ENCODE measurements at regions not wholly inside any gene's neighbourhood (a gene's known extent, or its start where the extent isn't known, plus 50 kb on each side); places are given as distances from the start of the nearest gene placed in this dataset.

DNA sequence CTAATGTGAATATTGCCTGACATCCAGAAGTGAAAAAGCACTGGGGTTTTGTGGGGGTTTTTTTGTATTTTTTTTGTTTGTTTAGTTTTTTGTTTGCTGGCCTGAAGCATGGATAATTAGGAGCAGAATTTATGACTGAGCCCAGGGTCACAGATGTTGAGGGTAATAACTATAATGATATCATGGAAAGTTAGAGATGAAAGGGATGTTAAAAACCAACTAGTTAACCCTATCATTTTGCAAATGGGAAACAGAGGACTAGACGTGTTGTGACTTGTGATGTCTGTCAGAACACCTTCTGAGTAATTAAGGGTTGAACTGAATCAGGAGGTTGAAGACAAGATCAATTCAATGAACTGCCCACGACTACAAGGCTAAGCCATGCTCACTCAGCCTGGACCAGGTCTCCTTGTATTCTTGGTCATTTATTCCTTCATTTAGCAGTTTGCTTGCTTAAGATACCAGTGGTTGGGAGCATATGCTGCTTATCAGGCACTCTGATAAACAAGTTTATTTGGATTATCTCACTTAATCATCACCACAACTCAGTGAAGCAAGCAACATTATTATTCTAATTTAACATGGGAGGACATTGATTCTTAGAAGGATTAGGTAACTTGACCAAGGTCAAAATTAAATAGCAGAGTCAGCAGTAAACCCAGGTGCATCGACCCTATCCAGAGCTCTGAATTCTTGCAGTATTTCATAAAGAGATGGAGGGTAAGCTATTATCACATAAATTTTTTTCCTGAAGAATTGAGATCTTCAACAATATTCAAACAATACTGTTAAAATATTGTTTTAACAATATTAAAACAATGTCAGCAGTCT, 75.7 kb upstream of the PIK3R1 start:
- no peak for DNase-seq
- WGBS, 5 donors: 45 to 67% (median 52%) methylated on average over 3 of the region's 3 CpGs
- Histone ChIP-seq H3K27me3 (no peaks in the 10 kb centered on the region), H3K9me3 (no peaks in the 10 kb centered on the region), H3K4me3 (no peak overlapping the region), H3K36me3 (no peaks in the 10 kb centered on the region), H3K4me1 (peaks cover 0 to 11% (median 3%) of the 10 kb centered on the region in 4 donors), H3K27ac (no peak overlapping the region)
- no peak for TF ChIP-seq POLR2AphosphoS5 (IDR thresholded peaks at IDR 0.05)
- TF ChIP-seq POLR2A (IDR thresholded peaks at IDR 0.05): no peak
- TF ChIP-seq EP300 (IDR thresholded peaks at IDR 0.05): no peak
- TF ChIP-seq CTCF (IDR thresholded peaks at IDR 0.05): no peak
- intact Hi-C loops (cut with DNase I; ENCODE audit: low total_unique reads): no loop called here

DNA sequence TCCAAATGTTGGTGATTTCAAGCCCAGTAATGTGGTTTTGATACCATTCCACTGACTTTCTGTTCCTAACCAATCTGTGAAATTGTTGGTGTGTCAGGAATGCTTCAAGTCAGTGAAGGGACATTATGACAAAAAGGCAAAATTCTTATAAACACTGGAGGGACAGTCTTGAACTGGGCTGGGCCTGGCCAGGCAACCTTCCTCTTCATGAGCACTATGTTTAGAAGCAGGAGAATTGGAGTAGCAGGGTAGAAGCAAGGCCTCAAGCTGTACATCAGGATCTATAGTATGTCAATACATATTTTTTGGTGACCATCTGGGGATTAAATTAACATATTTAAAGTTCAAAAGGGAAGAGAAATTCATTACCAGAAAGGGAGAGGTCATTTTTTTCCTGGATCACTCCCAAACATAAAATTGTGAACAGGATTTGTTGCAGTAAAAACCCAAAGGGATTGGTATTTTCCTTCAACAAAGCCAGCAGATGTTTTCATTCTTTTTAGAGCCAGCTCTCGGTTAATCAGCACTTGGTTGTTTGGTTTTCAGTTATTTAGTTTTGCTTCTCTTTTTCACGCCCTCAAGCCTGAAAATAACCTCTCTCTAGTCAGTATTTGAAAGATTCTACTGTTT, 77.9 kb upstream of the PIK3R1 start:
- Histone ChIP-seq H3K4me3 (no peak overlapping the region), H3K27me3 (no peaks in the 10 kb centered on the region), H3K9me3 (no peaks in the 10 kb centered on the region), H3K4me1 (peaks cover 0 to 15% (median 5%) of the 10 kb centered on the region in 4 donors), H3K27ac (no peak overlapping the region), H3K36me3 (no peaks in the 10 kb centered on the region)
- 32 to 62% (median 52%) methylated on average over 2 of the region's 2 CpGs for WGBS, 5 donors
- DNase-seq: no peak
- intact Hi-C loops (cut with DNase I; ENCODE audit: low total_unique reads): no loop called here
- TF ChIP-seq CTCF (IDR thresholded peaks at IDR 0.05) (no peak), EP300 (IDR thresholded peaks at IDR 0.05) (no peak), POLR2AphosphoS5 (IDR thresholded peaks at IDR 0.05) (no peak), POLR2A (IDR thresholded peaks at IDR 0.05) (no peak)

GRCh38 chr5:68134669-68135313, 80.8 kb upstream of the PIK3R1 start:
- WGBS, 5 donors: 39 to 63% (median 46%) methylated on average over 5 of the region's 5 CpGs
- no peak for TF ChIP-seq CTCF (IDR thresholded peaks at IDR 0.05)
- Histone ChIP-seq H3K27ac (no peak overlapping the region), H3K9me3 (no peaks in the 10 kb centered on the region), H3K4me3 (no peak overlapping the region), H3K27me3 (no peaks in the 10 kb centered on the region), H3K36me3 (no peaks in the 10 kb centered on the region), H3K4me1 (peaks cover 0 to 15% (median 0%) of the 10 kb centered on the region in 4 donors)
- intact Hi-C loops (cut with DNase I; ENCODE audit: low total_unique reads): no loop called here
- DNase-seq: no peak

- no peak for TF ChIP-seq EP300 (IDR thresholded peaks at IDR 0.05)
- TF ChIP-seq CTCF (IDR thresholded peaks at IDR 0.05): no peak
- TF ChIP-seq POLR2A (IDR thresholded peaks at IDR 0.05): no peak
- no peak for TF ChIP-seq POLR2AphosphoS5 (IDR thresholded peaks at IDR 0.05)
- Histone ChIP-seq H3K36me3 (no peaks in the 10 kb centered on the region), H3K9me3 (no peaks in the 10 kb centered on the region), H3K27ac (no peak overlapping the region), H3K4me3 (no peak overlapping the region), H3K27me3 (no peaks in the 10 kb centered on the region), H3K4me1 (peaks cover 0 to 15% (median 0%) of the 10 kb centered on the region in 4 donors)
- whole genome bisulfite sequencing, 5 donors: 67 to 77% (median 71%) methylated on average over 9 to 10 of the region's 10 CpGs
- DNase-seq: no peak
- intact Hi-C loops (cut with DNase I; ENCODE audit: low total_unique reads): no loop called here
Measured at GRCh38 chr5:68134033-68134668, 81.4 kb upstream of the PIK3R1 start.

Data from stomach (tissue), 8 donors.